Lower leg skin (tissue), 4 donors: ENCODE measurements at regions not wholly inside any gene's neighbourhood (a gene's known extent, or its start where the extent isn't known, plus 50 kb on each side); places are given as distances from the start of the nearest gene placed in this dataset.

Source experiments
- DNase-seq, 2 donors: peaks; one replicate each; pipeline ENCODE4 v3.0.0-alpha.2; 2019; ENCODE audit warnings: low spot score in 2 of 2
- H3K4me3 ChIP-seq: fragments of 200-600 bp; sonication (generic); 2 replicates; pipeline ENCODE4 v1.5.1; 2017; ENCODE audit warnings: mild to moderate bottlenecking, low read depth; ENCODE audit not compliant: poor library complexity, severe bottlenecking
- POLR2A ChIP-seq, 2 donors: fragments of 450-650 bp; IDR thresholded peaks; one replicate each; pipeline ENCODE4 v1.6.1; 2016 to 2017; ENCODE audit warnings: antibody characterized with exemption in 2 of 2, mild to moderate bottlenecking in 1 of 2, moderate library complexity in 1 of 2
- WGBS, 2 donors: methylation state at CpG; one replicate each; pipeline ENCODE4 v1.1.5; 2018; 5-methylcytosine and 5-hydroxymethylcytosine counted together
- intact Hi-C: fragments of 100-400 bp; cut with DNase I; formaldehyde crosslinking; loops from one replicate; pipeline ENCODE4 v1.15.0; 2023; ENCODE audit warnings: low total_unique reads
- TF ChIP-seq, protein P1 (sequence below), 3 donors: fragments of 450-650 bp; IDR thresholded peaks; one replicate each; pipeline ENCODE4 v1.5.1; 2016; ENCODE audit warnings: antibody characterized with exemption in 3 of 3, mild to moderate bottlenecking in 3 of 3, moderate library complexity in 2 of 3

DNA sequence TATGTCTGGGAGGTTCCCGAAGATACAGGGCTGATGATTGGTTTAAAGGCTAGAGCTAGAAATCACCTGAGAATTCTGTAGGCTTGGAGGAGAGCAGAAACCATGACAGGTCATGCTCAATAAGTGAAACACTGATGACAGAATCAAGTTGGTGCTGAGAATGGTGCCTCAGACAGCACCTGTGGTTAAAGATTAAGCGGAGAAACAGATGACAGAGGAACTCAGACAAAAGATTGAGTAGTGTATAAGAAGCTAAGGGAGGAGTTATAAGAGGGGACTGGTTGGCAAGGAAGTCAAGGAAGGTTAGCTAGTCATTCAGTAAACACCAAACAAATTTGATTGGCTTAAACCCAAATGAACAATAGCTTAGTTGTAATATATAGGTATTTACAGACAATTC lies 385.4 kb upstream of the CNKSR2 start:
- WGBS, 2 donors = 91 to 96% methylated on average over 2 of the region's 2 CpGs
- DNase-seq = no peak
- intact Hi-C loops = no loop called here
- TF ChIP-seq, protein P1, sequence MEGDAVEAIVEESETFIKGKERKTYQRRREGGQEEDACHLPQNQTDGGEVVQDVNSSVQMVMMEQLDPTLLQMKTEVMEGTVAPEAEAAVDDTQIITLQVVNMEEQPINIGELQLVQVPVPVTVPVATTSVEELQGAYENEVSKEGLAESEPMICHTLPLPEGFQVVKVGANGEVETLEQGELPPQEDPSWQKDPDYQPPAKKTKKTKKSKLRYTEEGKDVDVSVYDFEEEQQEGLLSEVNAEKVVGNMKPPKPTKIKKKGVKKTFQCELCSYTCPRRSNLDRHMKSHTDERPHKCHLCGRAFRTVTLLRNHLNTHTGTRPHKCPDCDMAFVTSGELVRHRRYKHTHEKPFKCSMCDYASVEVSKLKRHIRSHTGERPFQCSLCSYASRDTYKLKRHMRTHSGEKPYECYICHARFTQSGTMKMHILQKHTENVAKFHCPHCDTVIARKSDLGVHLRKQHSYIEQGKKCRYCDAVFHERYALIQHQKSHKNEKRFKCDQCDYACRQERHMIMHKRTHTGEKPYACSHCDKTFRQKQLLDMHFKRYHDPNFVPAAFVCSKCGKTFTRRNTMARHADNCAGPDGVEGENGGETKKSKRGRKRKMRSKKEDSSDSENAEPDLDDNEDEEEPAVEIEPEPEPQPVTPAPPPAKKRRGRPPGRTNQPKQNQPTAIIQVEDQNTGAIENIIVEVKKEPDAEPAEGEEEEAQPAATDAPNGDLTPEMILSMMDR (IDR thresholded peaks at IDR 0.05) = no peak
- no peak for TF ChIP-seq POLR2A (IDR thresholded peaks at IDR 0.05)
- H3K4me3 ChIP-seq = no peak overlapping the region

DNA sequence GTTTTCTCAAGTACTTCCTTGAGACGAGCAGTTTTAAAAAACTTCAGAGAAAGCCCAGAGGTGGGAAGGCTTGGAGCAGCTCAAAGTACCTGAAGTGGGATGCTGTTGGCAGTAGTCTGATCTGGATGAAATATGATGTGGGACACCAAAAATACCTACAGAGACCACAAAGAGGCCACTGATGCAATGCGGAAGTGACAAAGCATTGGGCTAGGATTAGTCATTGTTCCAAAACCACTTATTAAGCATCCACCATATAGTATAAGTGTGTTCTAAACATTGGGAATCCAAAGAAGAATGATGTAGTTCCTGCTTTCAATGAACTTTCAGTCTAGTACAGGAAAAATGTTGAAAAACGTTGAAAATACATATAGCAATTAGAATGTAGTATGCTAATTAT lies 386.1 kb upstream of the CNKSR2 start:
- intact Hi-C loops = no loop called here
- no peak for TF ChIP-seq POLR2A (IDR thresholded peaks at IDR 0.05)
- TF ChIP-seq, protein P1 (IDR thresholded peaks at IDR 0.05) = no peak
- DNase-seq = no peak
- no peak overlapping the region for H3K4me3 ChIP-seq
- WGBS, 2 donors = 70 to 73% methylated on average over 3 of the region's 3 CpGs

DNA sequence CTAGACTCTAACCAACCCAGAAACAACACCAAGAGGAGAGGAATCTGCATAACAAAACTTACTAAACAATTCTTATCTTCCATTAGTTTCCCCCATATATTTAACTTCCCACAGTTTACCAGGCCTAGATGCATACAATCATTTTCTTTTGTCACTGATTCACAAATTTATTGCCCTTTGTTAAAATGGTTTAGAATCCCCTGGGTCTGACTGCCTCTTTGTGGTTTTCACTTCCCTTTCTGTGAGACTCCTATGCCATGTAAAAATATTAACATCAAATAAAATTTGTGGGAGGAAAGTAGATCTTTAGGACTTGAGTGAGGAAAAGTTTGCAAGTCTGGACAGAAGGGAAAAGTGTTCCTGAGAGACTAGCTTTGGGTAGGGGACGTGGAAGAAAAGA lies 393.8 kb upstream of the CNKSR2 start:
- no peak overlapping the region for H3K4me3 ChIP-seq
- no peak for TF ChIP-seq POLR2A (IDR thresholded peaks at IDR 0.05)
- TF ChIP-seq, protein P1 (IDR thresholded peaks at IDR 0.05) = no peak
- WGBS, 2 donors = 30 to 50% methylated on average over 1 of the region's 1 CpG
- DNase-seq = no peak
- intact Hi-C loops = no loop called here

DNA sequence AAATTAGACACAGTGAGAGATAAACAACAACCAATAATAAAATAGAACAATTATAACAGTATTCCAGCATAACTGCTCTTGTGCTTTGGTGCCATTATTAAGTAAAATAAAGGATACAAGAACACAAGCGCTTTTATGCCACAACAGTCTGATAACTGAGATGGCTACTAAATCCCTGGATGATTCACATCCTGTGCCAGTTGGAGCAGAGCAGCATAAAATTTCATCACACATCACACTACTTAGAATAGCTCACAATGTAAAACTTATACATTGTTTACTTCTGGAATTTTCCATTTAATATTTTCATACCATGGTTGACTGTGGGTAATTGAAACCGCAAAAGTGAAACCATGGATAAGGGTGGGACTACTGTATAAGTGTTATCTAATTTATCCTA lies 399.9 kb upstream of the CNKSR2 start:
- no peak for DNase-seq
- WGBS, 2 donors = 72 to 74% methylated on average over 2 of the region's 2 CpGs
- intact Hi-C loops = no loop called here
- TF ChIP-seq POLR2A (IDR thresholded peaks at IDR 0.05) = no peak
- TF ChIP-seq, protein P1 (IDR thresholded peaks at IDR 0.05) = no peak
- no peak overlapping the region for H3K4me3 ChIP-seq

DNA sequence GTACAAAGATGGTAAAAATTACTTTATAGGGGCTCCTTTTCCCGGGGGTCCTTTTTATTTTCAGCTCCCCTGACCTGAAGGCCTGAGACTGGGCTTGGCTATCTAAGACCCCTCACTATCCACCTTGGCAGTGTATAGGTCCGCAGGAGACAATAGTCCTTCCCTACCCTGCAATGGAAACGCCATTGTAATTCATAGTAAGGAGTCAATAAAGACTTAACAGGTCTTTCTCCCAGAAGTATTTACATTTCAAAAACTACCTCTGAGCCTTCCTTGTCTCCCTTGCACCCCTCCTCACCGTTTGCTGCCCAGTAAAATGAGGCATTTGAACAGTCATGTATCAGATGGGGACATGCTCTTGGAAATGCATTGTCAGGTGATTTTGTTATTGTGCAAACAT lies 401.2 kb upstream of the CNKSR2 start:
- TF ChIP-seq POLR2A (IDR thresholded peaks at IDR 0.05) = no peak
- TF ChIP-seq, protein P1 (IDR thresholded peaks at IDR 0.05) = no peak
- WGBS, 2 donors = 48 to 68% methylated on average over 4 of the region's 4 CpGs
- DNase-seq = no peak
- H3K4me3 ChIP-seq = no peak overlapping the region
- intact Hi-C loops = no loop called here

DNA sequence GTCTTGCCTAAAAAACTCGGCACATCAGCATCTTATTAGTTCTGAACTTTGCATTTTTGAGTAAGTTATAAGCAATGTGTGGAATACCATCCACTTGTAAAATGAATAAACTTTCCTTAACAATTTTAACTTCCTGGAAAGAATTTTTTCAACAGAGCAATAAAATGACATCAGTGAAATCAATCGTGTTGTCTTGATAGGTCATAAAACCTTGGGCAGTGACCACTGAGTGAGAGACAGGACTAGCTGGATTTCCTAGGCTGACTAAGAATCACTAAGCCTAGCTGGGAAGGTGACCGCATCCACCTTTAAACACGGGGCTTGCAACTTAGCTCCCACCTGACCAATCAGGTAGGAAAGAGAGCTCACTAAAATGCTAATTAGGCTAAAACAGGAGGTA lies 403.0 kb upstream of the CNKSR2 start:
- 56 to 64% methylated on average over 4 of the region's 4 CpGs for WGBS, 2 donors
- TF ChIP-seq, protein P1 (IDR thresholded peaks at IDR 0.05) = no peak
- TF ChIP-seq POLR2A (IDR thresholded peaks at IDR 0.05) = no peak
- intact Hi-C loops = no loop called here
- H3K4me3 ChIP-seq = no peak overlapping the region
- DNase-seq = no peak
